OCI-LY7 (cell line): ENCODE measurements at regions not wholly inside any gene's neighbourhood (a gene's known extent, or its start where the extent isn't known, plus 50 kb on each side); places are given as distances from the start of the nearest gene placed in this dataset.

Experiments
- CTCF ChIP-seq: fragments of 200-600 bp; sonication (generic); conservative IDR thresholded peaks from 2 replicates; pipeline ENCODE4 v1.5.1; 2014; ENCODE audit warnings: mild to moderate bottlenecking, antibody characterized with exemption, low read length, moderate library complexity, mixed read lengths
- EZH2phosphoT487 ChIP-seq: fragments of 200-600 bp; sonication (generic); IDR thresholded peaks from 2 replicates; pipeline ENCODE4 v1.6.1; 2018; ENCODE audit warnings: low read depth, borderline replicate concordance, mild to moderate bottlenecking, mixed run types, antibody characterized with exemption, low read length, moderate library complexity, mixed read lengths

- TF ChIP-seq CTCF (no peak), EZH2phosphoT487 (no peak)
These were observed 271.7 kb upstream of the LRRC3B start for GRCh38 chr3:26350853-26351252.
